Gastroesophageal sphincter (tissue), 4 donors: ENCODE measurements at regions not wholly inside any gene's neighbourhood (a gene's known extent, or its start where the extent isn't known, plus 50 kb on each side); places are given as distances from the start of the nearest gene placed in this dataset.
A peak's percentile ranks its signal among the peaks of the same experiment; 100 is the strongest.

Experiments
- ATAC-seq: fragments of 150-250 bp; one replicate; pipeline ENCODE4 v1.9.1; 2016; ENCODE audit warnings: mild to moderate bottlenecking, moderate library complexity
- H3K27ac ChIP-seq, 4 donors: fragments of 200-600 bp; sonication (generic) in 3 of 4; 1 replicate in 3 of 4; 2 replicates in 1 of 4; pipeline ENCODE4 v1.5.1; 2016 to 2019
- H3K27me3 ChIP-seq: fragments of 200-600 bp; sonication (generic); one replicate; pipeline ENCODE4 v1.5.1; 2019
- H3K36me3 ChIP-seq, 2 donors: fragments of 200-600 bp; sonication (generic); one replicate each; pipeline ENCODE4 v1.5.1; 2019; ENCODE audit warnings: control low read depth in 1 of 2
- H3K4me1 ChIP-seq, 3 donors: fragments of 200-600 bp; sonication (generic); 1 replicate in 2 of 3; 2 replicates in 1 of 3; pipeline ENCODE4 v1.5.1; 2016 to 2019; ENCODE audit warnings: control low read depth in 2 of 3
- H3K4me3 ChIP-seq, 2 donors: fragments of 200-600 bp; sonication (generic); one replicate each; pipeline ENCODE4 v1.5.1; 2019; ENCODE audit warnings: mild to moderate bottlenecking in 1 of 2, moderate library complexity in 1 of 2
- H3K9me3 ChIP-seq, 3 donors: fragments of 200-600 bp; sonication (generic); one replicate each; pipeline ENCODE4 v1.5.1; 2017 to 2019; ENCODE audit warnings: control low read depth in 2 of 3
- CTCF ChIP-seq, 4 experiments: fragments of 200-600 bp in 2 of 4; fragments of 450-650 bp in 2 of 4; sonication (generic) in 1 of 4; IDR thresholded peaks; one replicate each; pipeline ENCODE4 v1.5.1; 2017 to 2019; ENCODE audit warnings: antibody characterized with exemption in 4 of 4, mild to moderate bottlenecking in 2 of 4, moderate library complexity in 2 of 4
- EP300 ChIP-seq: sonication (generic); formaldehyde crosslinking; IDR thresholded peaks from one replicate; pipeline ENCODE4 v1.6.1; 2017; ENCODE audit warnings: antibody characterized with exemption, mild to moderate bottlenecking
- POLR2A ChIP-seq, 2 donors: fragments of 450-650 bp; IDR thresholded peaks; one replicate each; pipeline ENCODE4 v1.6.1; 2017; ENCODE audit warnings: antibody characterized with exemption in 2 of 2, mild to moderate bottlenecking in 2 of 2, moderate library complexity in 1 of 2
- POLR2AphosphoS5 ChIP-seq: sonication (generic); formaldehyde crosslinking; IDR thresholded peaks from one replicate; pipeline ENCODE4 v1.6.1; 2017; ENCODE audit warnings: antibody characterized with exemption
- WGBS, 2 donors: methylation state at CpG; one replicate each; pipeline ENCODE4 v1.1.5; 2018; ENCODE audit warnings: low coverage in 1 of 2; 5-methylcytosine and 5-hydroxymethylcytosine counted together

DNA sequence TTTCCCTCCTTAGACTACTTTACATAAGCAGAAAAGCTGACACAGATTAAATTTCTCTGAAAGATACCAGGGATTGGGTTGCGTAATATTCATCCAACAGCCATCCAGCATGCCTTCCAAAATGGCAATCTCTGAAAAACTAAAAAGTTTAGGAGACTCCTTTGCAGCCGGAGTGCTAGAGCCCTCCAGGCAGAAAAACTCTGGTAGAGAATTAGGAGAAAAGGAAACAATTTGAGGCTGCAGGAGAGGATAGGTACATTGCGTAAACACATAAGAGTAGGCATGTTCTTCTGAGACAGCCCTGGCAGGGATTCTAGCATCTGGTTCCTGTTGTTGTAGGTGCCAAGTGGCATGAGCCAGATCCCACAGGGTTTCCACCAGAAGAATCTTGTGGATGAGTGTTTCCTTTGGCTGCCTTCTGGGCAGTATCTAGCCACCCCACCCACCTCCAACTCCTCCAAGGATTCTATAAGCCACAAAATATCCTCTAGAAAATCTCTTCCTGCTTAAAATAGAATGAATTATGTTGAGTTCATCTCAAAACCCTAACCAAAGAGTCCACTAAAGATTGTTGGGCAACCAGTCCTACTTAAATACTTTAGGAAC, 402.4 kb downstream of the HGF start:
- 60 to 87% methylated on average over 3 of the region's 3 CpGs for WGBS, 2 donors
- Histone ChIP-seq H3K4me1 (no peaks in the 10 kb centered on the region), H3K4me3 (no peak overlapping the region), H3K27ac (no peak overlapping the region), H3K27me3 (no peaks in the 10 kb centered on the region), H3K36me3 (no peaks in the 10 kb centered on the region), H3K9me3 (peaks cover 0 to 1% (median 0%) of the 10 kb centered on the region in 3 donors)
- ATAC-seq, result peak; percentile 28
- TF ChIP-seq POLR2AphosphoS5 (no peak), CTCF (IDR thresholded peaks at IDR 0.05) (no peak), POLR2A (IDR thresholded peaks at IDR 0.05) (no peak), EP300 (no peak)

GRCh38 chr7:81366546-81366945, 403.3 kb downstream of the HGF start:
- H3K36me3 ChIP-seq, result no peaks in the 10 kb centered on the region
- TF ChIP-seq EP300 (no peak), CTCF (IDR thresholded peaks at IDR 0.05) (no peak), POLR2A (IDR thresholded peaks at IDR 0.05) (no peak), POLR2AphosphoS5 (no peak)
- H3K9me3 ChIP-seq, result peaks cover 0 to 1% (median 0%) of the 10 kb centered on the region in 3 donors
- no peak overlapping the region for H3K27ac ChIP-seq
- H3K27me3 ChIP-seq, result no peaks in the 10 kb centered on the region
- ATAC-seq, result no peak
- H3K4me1 ChIP-seq, result no peaks in the 10 kb centered on the region
- no peak overlapping the region for H3K4me3 ChIP-seq

DNA sequence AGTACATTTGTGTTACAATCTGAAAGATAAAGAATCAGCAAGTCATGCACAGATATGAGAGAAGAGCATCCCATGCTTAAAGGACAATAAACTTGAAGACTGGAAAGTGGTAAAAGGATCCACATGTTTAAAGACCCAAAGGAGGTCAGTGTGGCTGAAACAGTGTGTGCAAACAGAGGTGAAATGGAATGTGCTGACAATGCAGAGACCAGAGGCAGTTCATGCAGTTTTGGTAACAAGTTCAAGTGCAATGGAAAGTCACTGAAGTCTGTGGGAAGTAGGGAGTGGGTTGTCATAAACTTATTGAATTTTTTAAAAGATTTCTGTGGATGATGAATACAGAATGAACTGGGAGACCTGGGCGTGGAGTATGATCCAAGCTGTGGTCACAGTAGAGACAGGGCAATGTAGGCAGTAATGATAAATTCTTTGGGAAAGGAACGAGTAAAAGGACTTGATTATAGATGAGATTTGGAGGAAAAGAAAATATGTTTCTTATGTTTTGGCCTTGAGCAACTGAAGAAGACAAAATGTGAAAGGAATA, 408.0 kb downstream of the HGF start:
- Histone ChIP-seq H3K27me3 (no peaks in the 10 kb centered on the region), H3K27ac (no peak overlapping the region), H3K4me1 (no peaks in the 10 kb centered on the region), H3K9me3 (peaks cover 0 to 1% (median 0%) of the 10 kb centered on the region in 3 donors), H3K36me3 (no peaks in the 10 kb centered on the region), H3K4me3 (no peak overlapping the region)
- 54 to 80% methylated on average over 2 of the region's 2 CpGs for WGBS, 2 donors
- ATAC-seq, result no peak
- TF ChIP-seq POLR2AphosphoS5 (no peak), CTCF (IDR thresholded peaks at IDR 0.05) (no peak), POLR2A (IDR thresholded peaks at IDR 0.05) (no peak), EP300 (no peak)

DNA sequence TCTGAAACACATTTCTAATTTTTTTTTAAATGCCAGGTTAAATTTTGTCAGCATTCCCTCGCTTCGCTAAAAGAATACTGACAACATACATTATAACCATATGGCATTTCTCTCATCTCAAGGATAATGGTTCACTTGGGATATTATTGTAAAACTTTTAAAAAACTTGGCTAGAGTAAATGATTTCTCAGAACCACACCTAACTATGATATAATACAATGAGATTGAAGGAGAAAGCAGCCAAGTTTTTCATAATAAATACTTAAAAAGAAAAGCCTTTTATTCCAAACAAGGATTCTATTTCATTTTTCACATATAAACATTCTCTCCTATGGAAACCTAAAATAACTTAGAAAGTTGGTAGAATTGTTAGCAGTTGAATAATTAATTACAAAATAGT, 413.9 kb downstream of the HGF start:
- H3K9me3 ChIP-seq, result no peaks in the 10 kb centered on the region
- H3K27me3 ChIP-seq, result no peaks in the 10 kb centered on the region
- H3K36me3 ChIP-seq, result no peaks in the 10 kb centered on the region
- TF ChIP-seq POLR2A (IDR thresholded peaks at IDR 0.05) (no peak), CTCF (IDR thresholded peaks at IDR 0.05) (no peak), EP300 (no peak), POLR2AphosphoS5 (no peak)
- WGBS, 2 donors, result 37 to 57% methylated on average over 2 of the region's 2 CpGs
- no peaks in the 10 kb centered on the region for H3K4me1 ChIP-seq
- ATAC-seq, result no peak
- no peak overlapping the region for H3K4me3 ChIP-seq
- H3K27ac ChIP-seq, result no peak overlapping the region

DNA sequence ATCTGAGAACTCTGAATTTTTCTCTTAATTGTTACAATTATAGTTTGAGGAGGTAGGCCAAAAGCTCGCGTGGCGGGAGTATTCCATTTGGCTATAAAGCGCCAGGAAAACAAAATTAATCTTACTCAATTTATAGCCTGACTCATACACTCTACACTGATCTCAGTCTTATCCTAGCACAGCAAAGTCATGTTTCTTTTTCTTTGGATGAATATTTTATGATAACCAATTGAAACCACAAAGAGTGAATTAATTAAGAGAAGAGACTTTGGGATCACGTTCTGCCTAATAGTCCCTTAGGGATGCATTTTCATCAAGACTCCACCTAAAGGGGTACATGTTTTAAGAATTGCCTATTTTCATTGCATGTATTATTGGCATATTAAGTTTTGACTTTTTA, 420.8 kb downstream of the HGF start:
- Histone ChIP-seq H3K36me3 (no peaks in the 10 kb centered on the region), H3K27me3 (no peaks in the 10 kb centered on the region), H3K4me1 (no peaks in the 10 kb centered on the region), H3K27ac (no peak overlapping the region), H3K4me3 (no peak overlapping the region), H3K9me3 (no peaks in the 10 kb centered on the region)
- no peak for TF ChIP-seq POLR2A (IDR thresholded peaks at IDR 0.05)
- no peak for TF ChIP-seq CTCF (IDR thresholded peaks at IDR 0.05)
- TF ChIP-seq EP300, result no peak
- TF ChIP-seq POLR2AphosphoS5, result no peak
- 71 to 94% methylated on average over 5 of the region's 5 CpGs for WGBS, 2 donors
- no peak for ATAC-seq
